Astrocyte (in vitro differentiated cells and primary cell): ENCODE measurements at regions not wholly inside any gene's neighbourhood (a gene's known extent, or its start where the extent isn't known, plus 50 kb on each side); places are given as distances from the start of the nearest gene placed in this dataset.

Experiments
- DNase-seq: peaks from one replicate; pipeline ENCODE4 v3.0.0-alpha.2; 2010; ENCODE audit warnings: low read depth
- FAIRE-seq: peaks from 2 replicates; lab custom pipeline; 2011; peaks lifted over from hg19 to GRCh38; lab: Jason Lieb, UNC
- H2AFZ ChIP-seq: 2 replicates; pipeline ENCODE4 v1.6.0; 2012; ENCODE audit warnings: low read depth, low read length, inconsistent platforms
- H3K27ac ChIP-seq: 2 replicates; pipeline ENCODE4 v1.5.1; 2011; ENCODE audit warnings: low read depth, low read length, inconsistent platforms
- H3K27me3 ChIP-seq: 2 replicates; pipeline ENCODE4 v1.6.0; 2011; ENCODE audit warnings: low read length, inconsistent platforms; ENCODE audit not compliant: insufficient read depth
- H3K36me3 ChIP-seq: 2 replicates; pipeline ENCODE4 v1.5.1; 2011; ENCODE audit warnings: low read length, inconsistent platforms; ENCODE audit not compliant: insufficient read depth
- H3K4me1 ChIP-seq: 2 replicates; pipeline ENCODE4 v1.5.1; 2011; ENCODE audit warnings: low read length, inconsistent platforms; ENCODE audit not compliant: insufficient read depth
- H3K4me2 ChIP-seq: 2 replicates; pipeline ENCODE4 v1.6.0; 2012; ENCODE audit warnings: low read length, inconsistent platforms
- H3K4me3 ChIP-seq: 2 replicates; pipeline ENCODE4 v1.5.1; 2011; ENCODE audit warnings: low read depth, mild to moderate bottlenecking, low read length, inconsistent platforms; ENCODE audit not compliant: insufficient read depth
- H3K79me2 ChIP-seq: 2 replicates; pipeline ENCODE4 v1.6.0; 2012; ENCODE audit warnings: mild to moderate bottlenecking, low read length, inconsistent platforms; ENCODE audit not compliant: insufficient read depth
- H3K9ac ChIP-seq: 2 replicates; pipeline ENCODE4 v1.6.0; 2012; ENCODE audit warnings: mild to moderate bottlenecking, low read length, inconsistent platforms
- H3K9me3 ChIP-seq: 2 replicates; pipeline ENCODE4 v1.5.1; 2012; ENCODE audit warnings: low read depth, mild to moderate bottlenecking, low read length, inconsistent platforms; ENCODE audit not compliant: insufficient read depth
- H4K20me1 ChIP-seq: 2 replicates; pipeline ENCODE4 v1.6.0; 2012; ENCODE audit warnings: low read length, inconsistent platforms; ENCODE audit not compliant: insufficient read depth
- H3K27ac Mint-ChIP-seq: one replicate; pipeline ENCODE4 v1.8.0; 2021; ENCODE audit warnings: mild to moderate bottlenecking, mixed read lengths; ENCODE audit not compliant: unreplicated experiment
- H3K27me3 Mint-ChIP-seq: one replicate; pipeline ENCODE4 v1.8.0; 2021; ENCODE audit warnings: low read depth, mixed read lengths; ENCODE audit not compliant: unreplicated experiment
- H3K36me3 Mint-ChIP-seq: one replicate; pipeline ENCODE4 v1.8.0; 2021; ENCODE audit warnings: low read depth, mixed read lengths; ENCODE audit not compliant: unreplicated experiment
- H3K4me1 Mint-ChIP-seq: one replicate; pipeline ENCODE4 v1.8.0; 2021; ENCODE audit warnings: low read depth, mixed read lengths; ENCODE audit not compliant: unreplicated experiment
- H3K4me3 Mint-ChIP-seq: one replicate; pipeline ENCODE4 v1.8.0; 2021; ENCODE audit warnings: mild to moderate bottlenecking, moderate library complexity, mixed read lengths; ENCODE audit not compliant: unreplicated experiment
- H3K9me3 Mint-ChIP-seq: one replicate; pipeline ENCODE4 v1.8.0; 2021; ENCODE audit warnings: mild to moderate bottlenecking, mixed read lengths; ENCODE audit not compliant: unreplicated experiment
- CTCF ChIP-seq: IDR thresholded peaks from 2 replicates; pipeline ENCODE4 v1.5.1; 2011; ENCODE audit warnings: low read depth, mild to moderate bottlenecking, inconsistent platforms, low read length, moderate library complexity; ENCODE audit not compliant: insufficient read depth
- EZH2 ChIP-seq: IDR thresholded peaks from 2 replicates; pipeline ENCODE4 v1.6.1; 2012; ENCODE audit warnings: mild to moderate bottlenecking, low read length, inconsistent platforms; ENCODE audit not compliant: insufficient read depth

- Mint-ChIP-seq H3K4me3 (no peak overlapping the region), H3K36me3 (peaks cover 1% of the 10 kb centered on the region), H3K9me3 (peaks cover 4% of the 10 kb centered on the region), H3K27ac (no peak overlapping the region), H3K27me3 (no peaks in the 10 kb centered on the region), H3K4me1 (peaks cover 26% of the 10 kb centered on the region)
- TF ChIP-seq CTCF (no peak), EZH2 (no peak)
- H3K4me1 ChIP-seq: no peaks in the 10 kb centered on the region
- H3K79me2 ChIP-seq: no peaks in the 10 kb centered on the region
- H3K4me3 ChIP-seq: no peak overlapping the region
- H3K27me3 ChIP-seq: no peaks in the 10 kb centered on the region
- no peak for DNase-seq
- no peak overlapping the region for H2AFZ ChIP-seq
- FAIRE-seq: no peak
- H3K9ac ChIP-seq: no peak overlapping the region
- no peak overlapping the region for H3K4me2 ChIP-seq
- H3K27ac ChIP-seq: no peak overlapping the region
- H3K9me3 ChIP-seq: no peaks in the 10 kb centered on the region
- no peaks in the 10 kb centered on the region for H3K36me3 ChIP-seq
- H4K20me1 ChIP-seq: no peaks in the 10 kb centered on the region
Measured at GRCh38 chr14:51491776-51492175, 159.9 kb upstream of the FRMD6 start.

GRCh38 chr14:51495319-51495718 is 156.4 kb upstream of the FRMD6 start:
- no peaks in the 10 kb centered on the region for H4K20me1 ChIP-seq
- no peak overlapping the region for H3K4me3 ChIP-seq
- Mint-ChIP-seq H3K4me3 (no peak overlapping the region), H3K4me1 (peaks cover 6% of the 10 kb centered on the region), H3K27me3 (no peaks in the 10 kb centered on the region), H3K9me3 (peaks cover 11% of the 10 kb centered on the region), H3K27ac (no peak overlapping the region), H3K36me3 (peaks cover 3% of the 10 kb centered on the region)
- no peaks in the 10 kb centered on the region for H3K9me3 ChIP-seq
- TF ChIP-seq CTCF (no peak), EZH2 (no peak)
- no peaks in the 10 kb centered on the region for H3K79me2 ChIP-seq
- H3K36me3 ChIP-seq: no peaks in the 10 kb centered on the region
- no peak overlapping the region for H3K4me2 ChIP-seq
- no peak overlapping the region for H2AFZ ChIP-seq
- DNase-seq: no peak
- no peak overlapping the region for H3K27ac ChIP-seq
- no peak overlapping the region for H3K9ac ChIP-seq
- no peaks in the 10 kb centered on the region for H3K4me1 ChIP-seq
- FAIRE-seq: no peak
- no peaks in the 10 kb centered on the region for H3K27me3 ChIP-seq

GRCh38 chr14:51498411-51499227 is 153.1 kb upstream of the FRMD6 start:
- peaks cover 21% of the 10 kb centered on the region for H3K9me3 Mint-ChIP-seq
- no peak for FAIRE-seq

More at GRCh38 chr14:51498411-51499227, 153.1 kb upstream of the FRMD6 start:
- no peaks in the 10 kb centered on the region for H4K20me1 ChIP-seq
- no peak overlapping the region for H3K27ac ChIP-seq
- no peak overlapping the region for H3K4me2 ChIP-seq
- no peak overlapping the region for H3K4me3 ChIP-seq
- H3K79me2 ChIP-seq: no peaks in the 10 kb centered on the region
- no peak overlapping the region for H3K9ac ChIP-seq
- Mint-ChIP-seq H3K4me1 (no peaks in the 10 kb centered on the region), H3K27ac (no peak overlapping the region), H3K27me3 (no peaks in the 10 kb centered on the region), H3K36me3 (peaks cover 3% of the 10 kb centered on the region), H3K4me3 (no peak overlapping the region)
- no peaks in the 10 kb centered on the region for H3K36me3 ChIP-seq
- H2AFZ ChIP-seq: no peak overlapping the region
- H3K4me1 ChIP-seq: no peaks in the 10 kb centered on the region
- H3K27me3 ChIP-seq: no peaks in the 10 kb centered on the region
- TF ChIP-seq CTCF (no peak), EZH2 (no peak)
- no peak for DNase-seq
- no peaks in the 10 kb centered on the region for H3K9me3 ChIP-seq
